Mucosa of stomach (tissue), 1 donor: ENCODE measurements at regions not wholly inside any gene's neighbourhood (a gene's known extent, or its start where the extent isn't known, plus 50 kb on each side); places are given as distances from the start of the nearest gene placed in this dataset.

Experiments used
- H3K27me3 ChIP-seq: one replicate; pipeline ENCODE4 v1.7.0; 2013; ENCODE audit warnings: mild to moderate bottlenecking, low read length; ENCODE audit not compliant: control insufficient read depth, insufficient read depth
- H3K36me3 ChIP-seq: one replicate; pipeline ENCODE4 v1.7.0; 2013; ENCODE audit warnings: low read length; ENCODE audit not compliant: control insufficient read depth, insufficient read depth
- H3K4me1 ChIP-seq: one replicate; pipeline ENCODE4 v1.7.0; 2013; ENCODE audit warnings: mild to moderate bottlenecking, low read length; ENCODE audit not compliant: control insufficient read depth, insufficient read depth
- H3K4me3 ChIP-seq: one replicate; pipeline ENCODE4 v1.7.0; 2013; ENCODE audit warnings: low read length
- H3K9ac ChIP-seq: one replicate; pipeline ENCODE4 v1.7.0; 2013; ENCODE audit warnings: mild to moderate bottlenecking, low read length, moderate library complexity
- H3K9me3 ChIP-seq: one replicate; pipeline ENCODE4 v1.7.0; 2013; ENCODE audit warnings: mild to moderate bottlenecking, low read length, moderate library complexity; ENCODE audit not compliant: control insufficient read depth
- donor health status: Pancreatic carcinoma.

GRCh38 chr9:95822583-95823431, 52.7 kb upstream of the ERCC6L2 start:
- Histone ChIP-seq H3K4me1 (no peaks in the 10 kb centered on the region), H3K36me3 (no peaks in the 10 kb centered on the region), H3K4me3 (no peak overlapping the region), H3K27me3 (no peaks in the 10 kb centered on the region), H3K9ac (no peak overlapping the region), H3K9me3 (no peaks in the 10 kb centered on the region)

- H3K4me3 ChIP-seq: no peak overlapping the region
- H3K9ac ChIP-seq: no peak overlapping the region
- H3K4me1 ChIP-seq: no peaks in the 10 kb centered on the region
- no peaks in the 10 kb centered on the region for H3K36me3 ChIP-seq
- no peaks in the 10 kb centered on the region for H3K9me3 ChIP-seq
- H3K27me3 ChIP-seq: no peaks in the 10 kb centered on the region
Measured at GRCh38 chr9:95822015-95822414, 53.5 kb upstream of the ERCC6L2 start.

DNA sequence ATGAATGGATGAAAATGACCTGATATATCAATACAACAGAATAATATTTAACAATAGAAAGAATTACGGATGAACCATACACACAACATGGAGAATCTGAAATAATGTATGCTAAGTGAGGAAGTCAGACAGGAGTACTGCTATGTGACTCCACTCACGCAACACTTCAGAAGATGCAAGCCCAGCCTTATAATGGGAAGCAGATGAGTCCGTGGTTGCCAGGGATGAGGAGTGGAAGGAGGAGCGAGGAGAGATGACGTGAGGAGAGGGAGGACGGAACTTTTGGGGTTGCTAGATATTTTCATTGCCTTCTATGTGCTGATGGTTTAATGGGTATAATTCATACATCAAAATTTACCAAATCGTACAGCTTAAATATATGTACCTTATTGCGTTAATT, 55.4 kb upstream of the ERCC6L2 start:
- no peaks in the 10 kb centered on the region for H3K36me3 ChIP-seq
- H3K4me3 ChIP-seq: no peak overlapping the region
- H3K9ac ChIP-seq: no peak overlapping the region
- no peaks in the 10 kb centered on the region for H3K27me3 ChIP-seq
- no peaks in the 10 kb centered on the region for H3K9me3 ChIP-seq
- H3K4me1 ChIP-seq: no peaks in the 10 kb centered on the region

- H3K27me3 ChIP-seq: no peaks in the 10 kb centered on the region
- H3K36me3 ChIP-seq: no peaks in the 10 kb centered on the region
- H3K9me3 ChIP-seq: no peaks in the 10 kb centered on the region
- no peak overlapping the region for H3K9ac ChIP-seq
- no peaks in the 10 kb centered on the region for H3K4me1 ChIP-seq
- no peak overlapping the region for H3K4me3 ChIP-seq
Measured at GRCh38 chr9:95819636-95820035, 55.9 kb upstream of the ERCC6L2 start.

- Histone ChIP-seq H3K4me3 (no peak overlapping the region), H3K4me1 (no peaks in the 10 kb centered on the region), H3K9me3 (no peaks in the 10 kb centered on the region), H3K9ac (no peak overlapping the region), H3K27me3 (no peaks in the 10 kb centered on the region), H3K36me3 (no peaks in the 10 kb centered on the region)
Measured at GRCh38 chr9:95817205-95817604, 58.3 kb upstream of the ERCC6L2 start.

- Histone ChIP-seq H3K9ac (no peak overlapping the region), H3K36me3 (no peaks in the 10 kb centered on the region), H3K4me3 (no peak overlapping the region), H3K4me1 (no peaks in the 10 kb centered on the region), H3K9me3 (no peaks in the 10 kb centered on the region), H3K27me3 (no peaks in the 10 kb centered on the region)
Measured at GRCh38 chr9:95816716-95817115, 58.8 kb upstream of the ERCC6L2 start.

GRCh38 chr9:95815961-95816360, 59.5 kb upstream of the ERCC6L2 start:
- Histone ChIP-seq H3K27me3 (no peaks in the 10 kb centered on the region), H3K9ac (no peak overlapping the region), H3K9me3 (no peaks in the 10 kb centered on the region), H3K4me3 (no peak overlapping the region), H3K4me1 (no peaks in the 10 kb centered on the region), H3K36me3 (no peaks in the 10 kb centered on the region)

DNA sequence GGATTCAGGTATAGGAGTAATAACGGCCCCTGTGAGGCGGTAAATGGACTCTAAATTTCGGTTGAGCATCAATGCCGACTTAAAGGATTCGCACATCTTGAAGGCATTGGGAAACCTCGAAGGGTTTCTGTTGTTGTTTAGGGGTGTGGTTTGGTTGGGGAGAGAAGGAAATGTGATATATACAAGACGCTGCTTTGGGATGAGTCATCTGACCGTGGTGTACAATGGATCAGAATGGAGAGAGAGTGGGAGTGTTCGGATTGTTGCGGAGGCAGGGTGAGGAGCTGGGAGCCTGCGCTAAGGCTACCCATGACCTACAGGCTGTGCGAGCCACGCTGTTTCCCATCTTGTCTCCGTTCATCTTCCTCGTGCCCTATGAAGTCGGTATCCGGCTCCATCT, 60.4 kb upstream of the ERCC6L2 start:
- Histone ChIP-seq H3K9ac (no peak overlapping the region), H3K36me3 (no peaks in the 10 kb centered on the region), H3K4me3 (no peak overlapping the region), H3K4me1 (no peaks in the 10 kb centered on the region), H3K27me3 (no peaks in the 10 kb centered on the region), H3K9me3 (no peaks in the 10 kb centered on the region)

DNA sequence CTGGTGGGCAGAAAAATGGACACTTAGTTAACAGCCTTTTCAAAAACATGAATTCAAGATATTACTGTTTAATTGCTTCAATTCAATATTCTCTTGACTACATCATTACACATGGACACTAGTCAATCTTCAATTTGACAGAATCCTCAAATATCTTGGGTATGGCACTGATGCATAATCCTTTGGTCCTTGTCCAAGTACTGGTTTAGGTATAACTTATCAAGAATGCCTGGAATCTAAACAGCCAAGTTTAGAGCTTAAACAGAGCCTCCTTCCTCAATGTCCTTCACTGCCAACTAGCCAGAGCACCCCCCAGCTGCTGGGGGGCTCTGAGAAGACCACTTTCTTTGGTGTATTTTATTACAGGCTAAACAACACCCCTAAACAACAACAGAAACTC, 61.6 kb upstream of the ERCC6L2 start:
- no peaks in the 10 kb centered on the region for H3K4me1 ChIP-seq
- no peaks in the 10 kb centered on the region for H3K9me3 ChIP-seq
- H3K9ac ChIP-seq: no peak overlapping the region
- no peak overlapping the region for H3K4me3 ChIP-seq
- no peaks in the 10 kb centered on the region for H3K36me3 ChIP-seq
- H3K27me3 ChIP-seq: no peaks in the 10 kb centered on the region

DNA sequence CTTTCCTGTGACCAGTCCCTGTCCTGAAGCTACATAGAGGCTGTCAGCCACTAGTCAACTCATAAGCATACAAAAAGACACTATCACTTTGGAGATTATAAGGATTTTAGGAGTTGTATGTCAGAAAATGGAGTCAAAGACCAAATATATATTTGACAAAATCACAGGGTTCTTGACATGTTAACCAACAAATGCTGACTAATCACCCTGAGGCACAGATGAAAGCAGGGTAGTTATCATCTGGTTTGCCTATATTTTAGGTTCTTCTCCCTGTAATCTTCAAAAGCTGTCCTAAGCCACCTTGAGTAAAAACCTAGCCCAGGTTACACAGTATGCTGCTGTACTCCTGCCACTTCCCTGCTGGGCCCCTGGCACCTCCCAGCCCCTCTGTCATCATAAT, 64.7 kb upstream of the ERCC6L2 start:
- no peaks in the 10 kb centered on the region for H3K4me1 ChIP-seq
- no peak overlapping the region for H3K9ac ChIP-seq
- no peaks in the 10 kb centered on the region for H3K36me3 ChIP-seq
- no peaks in the 10 kb centered on the region for H3K9me3 ChIP-seq
- H3K4me3 ChIP-seq: no peak overlapping the region
- no peaks in the 10 kb centered on the region for H3K27me3 ChIP-seq

GRCh38 chr9:95810133-95810532, 65.4 kb upstream of the ERCC6L2 start:
- Histone ChIP-seq H3K9me3 (no peaks in the 10 kb centered on the region), H3K36me3 (no peaks in the 10 kb centered on the region), H3K9ac (no peak overlapping the region), H3K27me3 (no peaks in the 10 kb centered on the region), H3K4me1 (no peaks in the 10 kb centered on the region), H3K4me3 (no peak overlapping the region)

DNA sequence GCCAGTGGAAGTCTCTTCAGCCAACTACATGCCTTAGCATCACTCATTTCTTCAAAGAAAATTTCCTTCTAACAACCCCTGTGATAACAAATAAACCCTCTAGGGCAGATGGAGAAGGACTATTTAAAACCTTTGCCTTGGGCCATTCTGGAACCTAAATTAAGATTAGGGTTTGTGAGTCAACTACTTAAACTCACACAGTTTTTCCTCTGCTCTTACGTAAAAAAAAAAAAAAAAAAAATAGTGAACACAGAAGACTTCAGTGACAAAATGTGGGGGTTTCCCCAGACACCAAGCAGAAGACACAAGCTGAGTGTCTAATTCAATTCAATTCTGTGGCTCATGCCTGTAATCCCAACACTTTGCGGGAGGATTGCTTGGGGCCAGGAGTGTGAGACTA, 65.8 kb upstream of the ERCC6L2 start:
- Histone ChIP-seq H3K36me3 (no peaks in the 10 kb centered on the region), H3K4me3 (no peak overlapping the region), H3K4me1 (no peaks in the 10 kb centered on the region), H3K9ac (no peak overlapping the region), H3K9me3 (no peaks in the 10 kb centered on the region), H3K27me3 (no peaks in the 10 kb centered on the region)

DNA sequence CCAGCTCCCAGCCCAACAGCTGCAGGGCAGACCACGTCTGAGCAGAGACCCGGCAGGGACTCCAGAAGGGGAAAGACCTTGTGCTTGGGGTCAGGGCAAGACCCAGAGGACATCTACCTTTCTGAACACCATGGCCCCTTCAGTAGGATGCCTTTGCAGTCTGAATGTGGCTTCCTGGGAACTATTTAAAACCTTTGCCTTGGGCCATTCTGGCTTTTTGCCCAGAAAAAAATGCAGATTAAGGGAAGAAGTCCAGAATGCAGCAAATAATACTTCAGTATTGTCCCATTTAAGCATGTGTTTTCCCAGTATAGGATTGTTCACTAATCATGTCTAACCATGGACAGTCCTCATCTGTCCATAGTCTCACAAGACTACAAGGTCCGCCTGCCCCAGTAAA, 67.5 kb upstream of the ERCC6L2 start:
- H3K9me3 ChIP-seq: no peaks in the 10 kb centered on the region
- no peak overlapping the region for H3K9ac ChIP-seq
- no peaks in the 10 kb centered on the region for H3K4me1 ChIP-seq
- H3K36me3 ChIP-seq: no peaks in the 10 kb centered on the region
- no peak overlapping the region for H3K4me3 ChIP-seq
- no peaks in the 10 kb centered on the region for H3K27me3 ChIP-seq
